OCI-LY3 (cell line): ENCODE measurements at regions not wholly inside any gene's neighbourhood (a gene's known extent, or its start where the extent isn't known, plus 50 kb on each side); places are given as distances from the start of the nearest gene placed in this dataset.

Experiments
- CTCF ChIP-seq: fragments of 200-600, 300-600 bp; sonication (generic); IDR thresholded peaks from 2 replicates; pipeline ENCODE4 v1.5.1; 2014; ENCODE audit warnings: antibody characterized with exemption, low read length, low read depth
- EZH2phosphoT487 ChIP-seq: fragments of 200-600 bp; shearing (Covaris generic); IDR thresholded peaks from 2 replicates; pipeline ENCODE4 v1.6.1; 2018; ENCODE audit warnings: antibody characterized with exemption, mixed run types, low read depth

- TF ChIP-seq CTCF (no peak), EZH2phosphoT487 (no peak)
Measured at GRCh38 chr1:22282364-22282995, 139.6 kb upstream of the WNT4 start.
